HG02623 (cell line): ENCODE measurements at regions not wholly inside any gene's neighbourhood (a gene's known extent, or its start where the extent isn't known, plus 50 kb on each side); places are given as distances from the start of the nearest gene placed in this dataset.
"Not testable (repeated sequence)": the region's sequence is repeated elsewhere in the genome, so short reads cannot be mapped to it uniquely, and the experiment has no call there.

Experiments used
- ATAC-seq: cut with Tn5 transposase; IDR thresholded peaks from one replicate; pipeline ENCODE4 v1.9.1; 2021; ENCODE audit warnings: moderate library complexity; ENCODE audit not compliant: unreplicated experiment

- ATAC-seq, result no peak
Observed at GRCh38 chr13:70544706-70545105, 436.5 kb upstream of the KLHL1 start.

DNA sequence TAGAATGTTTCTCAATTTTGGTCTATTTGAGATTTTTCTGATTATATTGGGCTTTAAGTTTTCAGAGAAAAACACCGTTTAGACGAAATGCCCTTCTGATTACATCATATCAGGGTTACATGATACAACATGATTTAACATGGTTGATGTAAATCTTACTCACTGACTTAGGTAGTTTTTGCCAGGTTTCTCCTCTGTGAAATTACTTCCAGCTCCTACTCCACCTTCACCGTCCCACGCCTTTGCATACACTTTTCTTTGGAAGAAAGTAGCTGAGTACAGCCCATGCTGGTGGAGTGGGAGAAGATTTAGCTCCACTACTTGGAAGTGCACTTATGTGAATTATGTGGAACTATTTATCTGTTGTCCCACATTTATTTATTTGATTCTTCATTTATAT is 433.2 kb upstream of the KLHL1 start:
- no peak for ATAC-seq

- no peak for ATAC-seq
Observed at GRCh38 chr13:70534466-70534865, 426.2 kb upstream of the KLHL1 start.

GRCh38 chr13:70529652-70530051 is 421.4 kb upstream of the KLHL1 start:
- no peak for ATAC-seq

GRCh38 chr13:70527599-70527998 is 419.3 kb upstream of the KLHL1 start:
- no peak for ATAC-seq

- no peak for ATAC-seq
Observed at GRCh38 chr13:70523622-70524021, 415.4 kb upstream of the KLHL1 start.

DNA sequence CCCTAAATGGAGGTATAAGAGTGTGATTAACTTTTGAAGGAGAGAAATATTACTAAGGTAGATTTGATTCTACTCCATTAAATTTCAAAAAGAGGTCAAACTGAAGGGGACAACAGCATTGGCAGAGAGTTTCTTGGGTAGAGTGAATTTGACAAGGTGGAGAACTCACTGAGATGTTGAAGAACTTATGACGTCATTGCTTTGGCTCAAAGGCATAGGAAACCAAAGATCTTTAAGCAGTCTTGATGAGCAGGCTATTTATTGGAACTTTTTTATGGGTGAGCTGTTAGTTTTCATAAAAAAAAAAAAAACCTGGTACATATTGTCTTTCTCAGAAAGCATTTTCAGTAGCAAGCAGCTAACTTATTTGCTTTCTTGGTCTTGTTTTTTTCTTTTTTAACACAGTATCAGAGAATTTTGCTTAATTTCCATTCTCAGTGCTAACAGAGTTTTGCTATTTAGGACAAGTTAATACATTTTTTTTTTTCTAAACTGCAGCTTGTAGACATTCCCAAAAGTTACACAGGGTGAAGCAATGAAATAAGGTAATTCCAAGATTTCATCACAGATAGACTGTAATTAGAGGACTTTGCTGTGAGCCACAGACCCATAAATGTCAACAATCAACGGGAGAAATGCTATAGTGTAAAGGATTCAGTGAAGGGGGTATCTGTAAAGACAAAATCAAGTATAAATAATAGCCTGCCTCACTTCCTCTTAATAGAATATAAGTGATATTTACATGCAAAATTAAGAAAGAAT is 412.2 kb upstream of the KLHL1 start:
- ATAC-seq, result no peak

GRCh38 chr13:70518081-70518480 is 409.8 kb upstream of the KLHL1 start:
- ATAC-seq, result no peak

DNA sequence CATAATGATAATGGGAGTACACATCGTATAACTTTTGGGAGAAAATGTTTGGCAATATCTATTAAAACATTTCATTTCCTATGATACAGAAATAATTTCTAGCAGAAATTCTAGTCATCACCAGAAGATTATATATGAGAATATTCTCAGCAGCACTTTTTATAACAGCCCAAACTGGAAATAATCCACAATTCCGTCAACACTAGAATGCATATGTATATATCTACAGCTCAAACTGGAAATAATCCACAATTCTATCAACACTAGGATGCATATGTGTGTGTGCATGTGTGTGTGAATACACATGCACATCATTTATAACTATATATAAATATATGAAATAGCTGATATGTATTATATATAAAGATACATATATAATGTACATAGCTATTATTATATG is 408.0 kb upstream of the KLHL1 start:
- ATAC-seq, result no peak

DNA sequence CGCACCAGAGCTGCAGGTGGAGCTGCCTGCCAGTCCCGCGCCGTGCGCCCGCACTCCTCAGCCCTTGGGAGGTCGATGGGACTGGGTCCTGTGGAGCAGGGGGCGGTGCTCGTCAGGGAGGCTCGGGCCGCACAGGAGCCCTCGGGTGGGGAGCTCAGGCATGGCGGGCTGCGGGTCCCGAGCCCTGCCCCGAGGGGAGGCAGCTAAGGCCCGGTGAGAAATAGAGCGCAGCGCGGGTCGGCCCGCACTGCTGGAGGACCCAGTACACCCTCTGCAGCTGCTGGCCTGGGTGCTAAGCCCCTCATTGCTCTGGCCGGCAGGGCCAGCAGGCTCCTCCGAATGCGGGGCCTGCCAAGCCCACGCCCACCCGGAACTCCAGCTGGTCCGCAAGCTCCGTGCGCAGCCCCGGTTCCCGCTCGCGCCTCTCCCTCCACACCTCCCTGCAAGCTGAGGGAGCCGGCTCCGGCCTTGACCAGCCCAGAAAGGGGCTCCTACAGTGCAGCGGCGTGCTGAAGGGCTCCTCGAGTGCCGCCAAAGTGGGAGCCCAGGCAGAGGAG is 403.7 kb upstream of the KLHL1 start:
- ATAC-seq, result not testable (repeated sequence)

- no peak for ATAC-seq
Observed at GRCh38 chr13:70505809-70506208, 397.6 kb upstream of the KLHL1 start.

- no peak for ATAC-seq
Observed at GRCh38 chr13:70502944-70503343, 394.7 kb upstream of the KLHL1 start.

- no peak for ATAC-seq
Observed at GRCh38 chr13:70490320-70490935, 382.2 kb upstream of the KLHL1 start.

- ATAC-seq, result no peak
Observed at GRCh38 chr13:70484931-70485330, 376.7 kb upstream of the KLHL1 start.

GRCh38 chr13:70483599-70484276 is 375.5 kb upstream of the KLHL1 start:
- ATAC-seq, result no peak

DNA sequence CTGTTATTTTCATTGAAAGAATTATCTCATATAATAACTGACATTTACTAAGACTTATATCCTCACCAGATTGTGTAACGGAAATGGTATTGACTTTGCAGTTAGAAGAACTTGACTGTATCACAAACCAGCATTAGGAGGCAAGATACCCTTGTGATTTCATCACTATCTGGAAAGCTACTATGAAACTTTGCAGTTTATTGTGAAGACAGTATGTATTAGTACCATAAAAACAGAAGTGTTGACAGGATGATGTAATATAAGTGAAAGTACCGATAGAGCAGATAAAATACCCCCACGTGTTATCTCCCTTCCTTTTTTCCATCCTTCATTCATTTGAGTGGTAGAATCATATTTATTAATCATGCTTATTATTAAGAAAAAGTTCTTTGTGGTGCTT is 365.7 kb upstream of the KLHL1 start:
- no peak for ATAC-seq

- no peak for ATAC-seq
Observed at GRCh38 chr13:70469077-70469476, 360.8 kb upstream of the KLHL1 start.

DNA sequence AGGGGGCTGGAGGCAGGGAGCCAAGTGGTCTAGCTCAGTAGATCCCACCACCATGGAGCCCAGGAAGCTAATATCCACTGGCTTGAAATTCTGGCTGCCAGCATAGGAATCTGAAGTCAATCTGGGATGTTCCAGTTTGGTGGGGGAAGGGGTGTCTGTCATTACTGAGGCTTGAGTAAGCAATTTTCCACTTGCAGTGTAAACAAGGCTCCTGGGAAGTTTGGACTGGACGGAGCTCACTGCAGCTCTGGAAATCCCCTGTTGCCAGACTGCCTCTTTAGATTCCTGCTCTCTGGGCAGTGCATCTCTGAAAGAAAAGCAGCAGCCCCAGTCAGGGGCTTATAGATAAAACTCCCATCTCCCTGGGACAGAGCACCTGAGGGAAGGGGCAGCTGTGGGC is 349.2 kb upstream of the KLHL1 start:
- ATAC-seq, result no peak

GRCh38 chr13:70448820-70449219 is 340.6 kb upstream of the KLHL1 start:
- ATAC-seq, result no peak

GRCh38 chr13:70432276-70432805 is 324.1 kb upstream of the KLHL1 start:
- ATAC-seq, result no peak

DNA sequence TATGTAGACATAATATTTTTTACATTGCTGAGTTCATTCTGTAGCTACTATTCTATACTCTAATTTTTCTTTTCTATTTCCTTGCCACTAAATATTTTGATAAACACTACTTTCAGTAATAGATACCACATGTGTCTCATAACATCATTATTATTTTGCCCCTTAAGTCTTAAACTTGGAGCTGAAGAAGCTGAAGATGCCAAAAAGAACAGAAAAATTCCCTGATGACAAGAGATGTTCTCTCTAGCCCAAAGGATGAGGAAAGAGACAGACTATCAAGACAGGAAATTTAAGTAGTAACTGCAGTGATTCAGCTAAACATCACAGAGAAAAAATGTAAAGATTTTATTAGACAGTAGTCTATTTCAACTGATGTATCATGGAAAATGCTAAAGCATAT is 322.0 kb upstream of the KLHL1 start:
- no peak for ATAC-seq

GRCh38 chr13:70424928-70425327 is 316.7 kb upstream of the KLHL1 start:
- ATAC-seq, result no peak
